Head of caudate nucleus (tissue), 42 donors: ENCODE measurements at regions not wholly inside any gene's neighbourhood (a gene's known extent, or its start where the extent isn't known, plus 50 kb on each side); places are given as distances from the start of the nearest gene placed in this dataset.
A peak's percentile ranks its signal among the peaks of the same experiment; 100 is the strongest.

Source experiments
- DNase-seq, 42 donors: peaks; one replicate each; pipeline versions ENCODE4 v3.0.0 to v3.0.0-alpha.2; 2020 to 2021; ENCODE audit warnings: mixed read lengths in 7 of 42
- intact Hi-C: fragments of 100-400 bp; cut with DNase I; formaldehyde crosslinking; loops from one replicate; pipeline ENCODE4 v1.15.0; 2022

DNA sequence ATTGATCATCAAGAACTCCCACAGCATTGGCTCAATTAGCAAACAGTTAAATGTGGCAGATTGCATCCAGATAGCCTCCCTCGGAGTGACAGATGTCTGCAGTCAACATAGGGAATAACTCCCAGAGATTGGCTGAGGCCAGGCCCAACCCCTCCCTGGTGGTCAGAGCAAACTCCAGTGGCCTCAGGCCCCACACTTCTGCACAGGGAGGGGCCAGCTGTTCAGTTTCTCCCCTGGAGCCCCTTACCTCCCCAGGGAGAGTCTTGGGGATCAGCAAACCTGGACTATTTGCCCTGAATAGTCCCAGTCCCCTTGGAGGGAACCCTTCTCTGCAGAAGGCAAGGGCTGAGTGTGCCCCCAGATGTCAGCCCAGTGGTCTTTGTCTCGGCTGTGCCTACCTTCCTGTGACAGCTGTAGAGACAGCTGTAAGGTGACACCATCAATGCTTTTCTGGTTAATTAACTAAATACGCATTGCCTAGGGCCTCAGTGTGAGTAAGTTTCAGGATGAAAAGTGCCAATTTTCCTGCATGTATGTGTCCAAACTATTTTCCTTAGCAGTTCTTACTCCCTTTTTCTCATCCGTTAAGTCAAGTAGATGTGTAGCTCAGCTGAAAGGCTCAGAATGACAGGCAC, 102.7 kb upstream of the UQCRFS1 start:
- intact Hi-C loops = no loop called here
- DNase-seq = no peak

- no peak for DNase-seq
- intact Hi-C loops = no loop called here
Measured at GRCh38 chr19:29318581-29318980, 105.6 kb upstream of the UQCRFS1 start.

GRCh38 chr19:29320086-29320485, 107.1 kb upstream of the UQCRFS1 start:
- DNase-seq = peak in 11 of 42 donors; percentile 8 to 55 (median 30)
- intact Hi-C loops = no loop called here

GRCh38 chr19:29320618-29321017, 107.7 kb upstream of the UQCRFS1 start:
- DNase-seq = peak in 12 of 42 donors; percentile 16 to 60 (median 32)
- intact Hi-C loops = no loop called here

- DNase-seq = peak in 2 of 42 donors; percentile 33 to 37
- intact Hi-C loops = no loop called here
Measured at GRCh38 chr19:29321116-29321515, 108.2 kb upstream of the UQCRFS1 start.

DNA sequence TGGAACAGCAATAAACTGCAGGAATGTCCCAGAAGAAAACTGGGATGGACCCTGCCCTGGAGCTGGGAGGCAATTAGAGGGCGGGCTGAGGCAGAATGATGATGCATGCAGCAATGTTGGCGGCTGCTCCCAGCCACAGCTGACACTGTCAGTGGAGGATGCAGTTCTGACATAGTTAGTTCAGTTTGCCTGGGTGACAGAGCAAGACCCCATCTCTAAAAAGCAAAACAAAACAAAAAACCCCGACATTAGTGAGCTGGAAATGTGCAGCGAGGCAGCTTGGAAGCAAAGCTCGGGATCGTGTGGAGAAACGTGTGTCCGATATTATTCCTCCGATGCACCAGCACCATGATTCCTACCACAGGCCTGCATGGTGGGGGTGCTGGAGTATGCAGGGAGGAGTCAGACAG, 110.1 kb upstream of the UQCRFS1 start:
- peak in 2 of 42 donors; percentile 22 to 33 for DNase-seq
- intact Hi-C loops = no loop called here

- peak in 1 of 42 donors; percentile 32 for DNase-seq
- intact Hi-C loops = no loop called here
Measured at GRCh38 chr19:29323440-29324290, 110.7 kb upstream of the UQCRFS1 start.

DNA sequence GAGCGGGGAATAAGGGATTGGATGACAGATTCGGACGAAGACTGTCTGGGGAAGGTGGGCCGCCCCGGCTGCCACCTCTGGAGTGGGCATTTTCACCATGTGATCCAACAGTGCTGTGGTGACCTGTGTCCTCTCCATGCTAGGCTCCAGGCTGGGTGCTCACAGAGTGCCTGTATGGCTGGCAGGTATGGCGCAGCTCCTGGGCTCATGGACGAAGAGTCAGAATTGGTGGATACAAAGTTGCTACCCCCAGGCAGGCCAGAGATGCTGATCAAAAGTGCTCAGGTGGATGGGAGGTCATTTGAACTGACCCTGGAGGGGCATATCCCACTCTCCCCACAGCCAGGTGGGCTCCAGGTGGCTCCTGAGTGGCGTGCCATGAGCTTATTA, 111.3 kb upstream of the UQCRFS1 start:
- peak in 1 of 42 donors; percentile 22 for DNase-seq

DNA sequence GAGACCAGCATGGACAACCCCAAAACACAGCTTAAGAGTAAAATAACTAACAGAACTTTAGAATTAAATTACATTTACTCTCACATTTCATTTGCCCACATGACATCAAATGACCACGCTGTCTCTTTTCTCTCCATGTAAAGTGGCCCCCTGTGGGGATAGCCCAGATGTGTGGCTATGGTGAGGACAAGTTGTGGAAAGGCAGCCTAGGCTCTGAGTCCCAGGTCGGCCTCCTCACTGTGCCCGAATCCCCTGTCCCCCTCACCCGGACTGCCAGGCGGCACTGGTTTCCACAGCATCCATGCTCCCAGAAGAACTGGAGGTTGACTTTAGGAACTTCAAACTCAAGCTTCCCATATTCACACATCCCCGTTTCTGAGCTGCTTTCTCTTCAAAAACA, 111.8 kb upstream of the UQCRFS1 start:
- DNase-seq = peak in 1 of 42 donors; percentile 20
- intact Hi-C loops = no loop called here

More for the DNA sequence above, 111.3 kb upstream of the UQCRFS1 start:
- intact Hi-C loops = no loop called here

- intact Hi-C loops = no loop called here
- peak in 3 of 42 donors; percentile 34 to 47 (median 35) for DNase-seq
Measured at GRCh38 chr19:29325241-29325975, 112.5 kb upstream of the UQCRFS1 start.

GRCh38 chr19:29326351-29326750, 113.4 kb upstream of the UQCRFS1 start:
- intact Hi-C loops = no loop called here
- DNase-seq = peak in 1 of 42 donors; percentile 35

GRCh38 chr19:29326849-29327840, 114.2 kb upstream of the UQCRFS1 start:
- intact Hi-C loops = no loop called here
- DNase-seq = peak in 1 of 42 donors; percentile 19

GRCh38 chr19:29328586-29328985, 115.6 kb upstream of the UQCRFS1 start:
- DNase-seq = no peak
- intact Hi-C loops = no loop called here

DNA sequence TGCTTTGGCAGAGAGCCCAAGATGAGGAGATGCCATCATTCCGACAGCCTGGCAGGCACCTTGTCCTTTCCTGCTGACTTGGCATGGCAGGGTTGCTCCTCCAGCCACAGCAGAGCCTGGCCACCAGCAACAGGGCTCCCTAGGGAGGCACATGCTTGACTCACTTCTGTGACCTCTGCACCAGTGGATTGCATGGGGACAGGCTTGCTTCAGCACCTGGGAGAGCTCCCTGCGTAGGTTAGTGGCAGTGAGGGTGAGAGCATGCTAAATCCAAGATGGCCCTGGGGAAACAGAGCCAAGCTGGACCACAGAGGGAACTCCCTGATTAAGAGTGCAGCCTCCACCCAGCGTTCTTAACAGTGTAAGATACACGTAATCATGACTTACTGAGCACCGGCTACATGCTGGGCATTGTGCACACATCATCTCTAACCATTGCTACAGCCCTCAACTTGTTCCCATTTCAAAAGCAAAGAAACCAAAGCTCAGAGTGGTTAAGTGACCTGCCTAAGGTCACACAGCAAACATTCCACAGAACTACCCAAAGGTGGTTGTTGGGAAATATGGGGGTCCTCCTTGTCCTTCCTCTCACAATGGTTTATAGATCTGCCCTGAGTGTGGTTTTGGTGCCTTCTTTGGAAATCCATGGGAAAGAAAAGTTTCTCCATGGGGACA, 116.6 kb upstream of the UQCRFS1 start:
- DNase-seq = no peak
- intact Hi-C loops = no loop called here

- DNase-seq = no peak
- intact Hi-C loops = no loop called here
Measured at GRCh38 chr19:29336425-29336824, 123.5 kb upstream of the UQCRFS1 start.

- intact Hi-C loops = no loop called here
Measured at GRCh38 chr19:29337029-29337428, 124.1 kb upstream of the UQCRFS1 start.

DNA sequence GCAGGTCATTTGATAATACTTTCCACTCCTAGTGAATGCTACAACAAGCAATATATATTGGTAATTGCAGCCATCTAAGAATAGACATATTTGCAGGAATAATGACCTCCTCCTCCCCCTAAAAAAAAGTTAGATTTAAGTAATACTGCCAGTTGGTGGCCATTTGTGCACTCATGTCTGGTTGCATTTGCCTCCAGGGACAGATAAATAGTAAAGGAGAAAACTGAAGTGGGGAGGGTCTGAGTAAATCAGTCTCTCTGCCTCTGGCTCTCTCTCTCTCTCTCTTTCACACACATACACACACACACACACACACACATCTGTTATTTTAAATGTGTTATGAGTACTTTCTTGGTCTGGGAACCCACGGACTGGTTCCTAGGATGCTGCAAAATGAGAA, 125.5 kb upstream of the UQCRFS1 start:
- intact Hi-C loops = no loop called here
- no peak for DNase-seq

More at GRCh38 chr19:29337029-29337428, 124.1 kb upstream of the UQCRFS1 start:
- DNase-seq = no peak

DNA sequence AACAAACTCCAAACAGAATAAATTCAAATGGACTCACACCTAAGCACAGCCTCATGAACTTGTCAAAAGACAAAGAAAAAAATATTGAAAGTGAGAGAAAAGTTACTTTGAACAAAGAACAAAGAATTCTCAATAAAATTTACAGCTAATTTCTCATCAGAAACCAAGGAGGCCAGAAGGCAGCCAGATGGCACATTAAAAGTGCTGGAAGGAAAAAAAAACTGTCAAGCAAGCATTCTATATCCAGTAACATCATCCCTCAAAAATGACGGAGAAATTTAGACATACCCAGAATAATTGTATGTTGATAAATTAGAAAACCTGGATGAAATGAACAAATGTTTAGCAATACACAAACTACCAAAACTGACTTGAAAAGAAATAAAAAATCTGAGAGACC, 129.8 kb upstream of the UQCRFS1 start:
- intact Hi-C loops = no loop called here
- no peak for DNase-seq
